ENCODE measurements at regions not wholly inside any gene's neighbourhood (a gene's known extent, or its start where the extent isn't known, plus 50 kb on each side); places are given as distances from the start of the nearest gene placed in this dataset.

GRCh38 chr1:191851799-191852595 is 306.3 kb upstream of the RGS18 start:
- no peak for DNase-seq

- DNase-seq, result no peak
Measured at GRCh38 chr1:191852907-191853306, 305.4 kb upstream of the RGS18 start.

GRCh38 chr1:191857600-191857999 is 300.7 kb upstream of the RGS18 start:
- DNase-seq, result no peak

GRCh38 chr1:191865479-191865878 is 292.8 kb upstream of the RGS18 start:
- DNase-seq, result no peak

- DNase-seq, result no peak
Measured at GRCh38 chr1:191866155-191866554, 292.1 kb upstream of the RGS18 start.

GRCh38 chr1:191869790-191870312 is 288.4 kb upstream of the RGS18 start:
- no peak for DNase-seq

GRCh38 chr1:191870490-191870889 is 287.8 kb upstream of the RGS18 start:
- no peak for DNase-seq

- no peak for DNase-seq
Measured at GRCh38 chr1:191875994-191876393, 282.3 kb upstream of the RGS18 start.

- no peak for DNase-seq
Measured at GRCh38 chr1:191876631-191877030, 281.6 kb upstream of the RGS18 start.

GRCh38 chr1:191882870-191883269 is 275.4 kb upstream of the RGS18 start:
- DNase-seq, result no peak

GRCh38 chr1:191886977-191887376 is 271.3 kb upstream of the RGS18 start:
- no peak for DNase-seq

GRCh38 chr1:191888996-191889622 is 269.2 kb upstream of the RGS18 start:
- DNase-seq, result no peak

GRCh38 chr1:191889623-191890003 is 268.6 kb upstream of the RGS18 start:
- no peak for DNase-seq

GRCh38 chr1:191890433-191891088 is 267.7 kb upstream of the RGS18 start:
- DNase-seq, result no peak

- DNase-seq, result no peak
Measured at GRCh38 chr1:191892716-191893115, 265.5 kb upstream of the RGS18 start.

GRCh38 chr1:191895049-191895448 is 263.2 kb upstream of the RGS18 start:
- no peak for DNase-seq

- DNase-seq, result no peak
Measured at GRCh38 chr1:191895462-191896058, 262.7 kb upstream of the RGS18 start.

GRCh38 chr1:191897134-191897533 is 261.1 kb upstream of the RGS18 start:
- no peak for DNase-seq

GRCh38 chr1:191901651-191902050 is 256.6 kb upstream of the RGS18 start:
- DNase-seq, result no peak

- DNase-seq, result no peak
Measured at GRCh38 chr1:191904991-191905390, 253.3 kb upstream of the RGS18 start.

- no peak for DNase-seq
Measured at GRCh38 chr1:191905781-191906180, 252.5 kb upstream of the RGS18 start.

GRCh38 chr1:191907121-191907520 is 251.1 kb upstream of the RGS18 start:
- DNase-seq, result no peak

- DNase-seq, result no peak
Measured at GRCh38 chr1:191910245-191910644, 248.0 kb upstream of the RGS18 start.
